Gastroesophageal sphincter (tissue), 4 donors: ENCODE measurements at regions not wholly inside any gene's neighbourhood (a gene's known extent, or its start where the extent isn't known, plus 50 kb on each side); places are given as distances from the start of the nearest gene placed in this dataset.

Experiments used
- ATAC-seq: fragments of 150-250 bp; one replicate; pipeline ENCODE4 v1.9.1; 2016; ENCODE audit warnings: mild to moderate bottlenecking, moderate library complexity
- H3K27ac ChIP-seq, 4 donors: fragments of 200-600 bp; sonication (generic) in 3 of 4; 1 replicate in 3 of 4; 2 replicates in 1 of 4; pipeline ENCODE4 v1.5.1; 2016 to 2019
- H3K27me3 ChIP-seq: fragments of 200-600 bp; sonication (generic); one replicate; pipeline ENCODE4 v1.5.1; 2019
- H3K36me3 ChIP-seq, 2 donors: fragments of 200-600 bp; sonication (generic); one replicate each; pipeline ENCODE4 v1.5.1; 2019; ENCODE audit warnings: control low read depth in 1 of 2
- H3K4me1 ChIP-seq, 3 donors: fragments of 200-600 bp; sonication (generic); 1 replicate in 2 of 3; 2 replicates in 1 of 3; pipeline ENCODE4 v1.5.1; 2016 to 2019; ENCODE audit warnings: control low read depth in 2 of 3
- H3K4me3 ChIP-seq, 2 donors: fragments of 200-600 bp; sonication (generic); one replicate each; pipeline ENCODE4 v1.5.1; 2019; ENCODE audit warnings: mild to moderate bottlenecking in 1 of 2, moderate library complexity in 1 of 2
- H3K9me3 ChIP-seq, 3 donors: fragments of 200-600 bp; sonication (generic); one replicate each; pipeline ENCODE4 v1.5.1; 2017 to 2019; ENCODE audit warnings: control low read depth in 2 of 3
- CTCF ChIP-seq, 4 experiments: fragments of 200-600 bp in 2 of 4; fragments of 450-650 bp in 2 of 4; sonication (generic) in 1 of 4; IDR thresholded peaks; one replicate each; pipeline ENCODE4 v1.5.1; 2017 to 2019; ENCODE audit warnings: antibody characterized with exemption in 4 of 4, mild to moderate bottlenecking in 2 of 4, moderate library complexity in 2 of 4
- EP300 ChIP-seq: sonication (generic); formaldehyde crosslinking; IDR thresholded peaks from one replicate; pipeline ENCODE4 v1.6.1; 2017; ENCODE audit warnings: antibody characterized with exemption, mild to moderate bottlenecking
- POLR2A ChIP-seq, 2 donors: fragments of 450-650 bp; IDR thresholded peaks; one replicate each; pipeline ENCODE4 v1.6.1; 2017; ENCODE audit warnings: antibody characterized with exemption in 2 of 2, mild to moderate bottlenecking in 2 of 2, moderate library complexity in 1 of 2
- POLR2AphosphoS5 ChIP-seq: sonication (generic); formaldehyde crosslinking; IDR thresholded peaks from one replicate; pipeline ENCODE4 v1.6.1; 2017; ENCODE audit warnings: antibody characterized with exemption
- WGBS, 2 donors: methylation state at CpG; one replicate each; pipeline ENCODE4 v1.1.5; 2018; ENCODE audit warnings: low coverage in 1 of 2; 5-methylcytosine and 5-hydroxymethylcytosine counted together

GRCh38 chr2:143953451-143954030 is 566.4 kb downstream of the ZEB2 start:
- Histone ChIP-seq H3K4me3 (no peak overlapping the region), H3K36me3 (no peaks in the 10 kb centered on the region), H3K9me3 (no peaks in the 10 kb centered on the region), H3K27me3 (no peaks in the 10 kb centered on the region), H3K4me1 (peaks cover 0 to 28% (median 5%) of the 10 kb centered on the region in 3 donors), H3K27ac (no peak overlapping the region)
- TF ChIP-seq EP300 (no peak), CTCF (IDR thresholded peaks at IDR 0.05) (no peak), POLR2AphosphoS5 (no peak), POLR2A (IDR thresholded peaks at IDR 0.05) (no peak)
- no peak for ATAC-seq
- WGBS, 2 donors, result 55 to 77% methylated on average over 2 of the region's 2 CpGs

- H3K27ac ChIP-seq, result no peak overlapping the region
- no peak for ATAC-seq
- no peak for TF ChIP-seq POLR2AphosphoS5
- TF ChIP-seq EP300, result no peak
- TF ChIP-seq CTCF (IDR thresholded peaks at IDR 0.05), result no peak
- 40 to 78% methylated on average over 1 of the region's 1 CpG for WGBS, 2 donors
- no peak overlapping the region for H3K4me3 ChIP-seq
- H3K36me3 ChIP-seq, result no peaks in the 10 kb centered on the region
- H3K4me1 ChIP-seq, result peaks cover 0 to 28% (median 5%) of the 10 kb centered on the region in 3 donors
- no peaks in the 10 kb centered on the region for H3K9me3 ChIP-seq
- H3K27me3 ChIP-seq, result no peaks in the 10 kb centered on the region
These were observed 567.4 kb downstream of the ZEB2 start for GRCh38 chr2:143952536-143952935.

GRCh38 chr2:143950704-143951103 is 569.2 kb downstream of the ZEB2 start:
- no peak overlapping the region for H3K4me3 ChIP-seq
- TF ChIP-seq CTCF (IDR thresholded peaks at IDR 0.05) (no peak), POLR2AphosphoS5 (no peak), EP300 (no peak), POLR2A (IDR thresholded peaks at IDR 0.05) (no peak)
- H3K4me1 ChIP-seq, result peaks cover 0 to 25% (median 3%) of the 10 kb centered on the region in 3 donors
- peaks cover 0 to 10% of the 10 kb centered on the region in 2 donors for H3K36me3 ChIP-seq
- no peaks in the 10 kb centered on the region for H3K27me3 ChIP-seq
- H3K27ac ChIP-seq, result no peak overlapping the region
- H3K9me3 ChIP-seq, result no peaks in the 10 kb centered on the region
- ATAC-seq, result no peak
- 71 to 74% methylated on average over 2 of the region's 2 CpGs for WGBS, 2 donors

GRCh38 chr2:143949121-143949848 is 570.6 kb downstream of the ZEB2 start:
- no peak for ATAC-seq
- TF ChIP-seq POLR2A (IDR thresholded peaks at IDR 0.05) (no peak), CTCF (IDR thresholded peaks at IDR 0.05) (no peak), EP300 (no peak), POLR2AphosphoS5 (no peak)
- no peaks in the 10 kb centered on the region for H3K27me3 ChIP-seq
- no peak overlapping the region for H3K27ac ChIP-seq
- 69 to 70% methylated on average over 3 of the region's 3 CpGs for WGBS, 2 donors
- peaks cover 0 to 15% (median 0%) of the 10 kb centered on the region in 3 donors for H3K4me1 ChIP-seq
- no peak overlapping the region for H3K4me3 ChIP-seq
- peaks cover 0 to 10% of the 10 kb centered on the region in 2 donors for H3K36me3 ChIP-seq
- no peaks in the 10 kb centered on the region for H3K9me3 ChIP-seq

- no peak for ATAC-seq
- no peaks in the 10 kb centered on the region for H3K9me3 ChIP-seq
- H3K36me3 ChIP-seq, result peaks cover 0 to 10% of the 10 kb centered on the region in 2 donors
- H3K4me3 ChIP-seq, result no peak overlapping the region
- TF ChIP-seq EP300 (no peak), CTCF (IDR thresholded peaks at IDR 0.05) (no peak), POLR2AphosphoS5 (no peak), POLR2A (IDR thresholded peaks at IDR 0.05) (no peak)
- WGBS, 2 donors, result 90 to 96% methylated on average over 2 of the region's 2 CpGs
- no peak overlapping the region for H3K27ac ChIP-seq
- peaks cover 0 to 15% (median 0%) of the 10 kb centered on the region in 3 donors for H3K4me1 ChIP-seq
- H3K27me3 ChIP-seq, result no peaks in the 10 kb centered on the region
These were observed 571.2 kb downstream of the ZEB2 start for GRCh38 chr2:143948710-143949109.
